Endothelial cell of umbilical vein (primary cell): ENCODE measurements at regions not wholly inside any gene's neighbourhood (a gene's known extent, or its start where the extent isn't known, plus 50 kb on each side); places are given as distances from the start of the nearest gene placed in this dataset.
"Not testable (repeated sequence)": the region's sequence is repeated elsewhere in the genome, so short reads cannot be mapped to it uniquely, and the experiment has no call there.

Source experiments
- BruUV-seq: library from RNA; stranded (reverse); fragments of 400-500 nt; replicated peaks from 2 replicates; lab custom pipeline; 2021; lab: Mats Ljungman, UMichigan
- CTCF ChIA-PET: fragments of 300-600, 350-600 bp; sonication (Branson Sonifier 250); formaldehyde crosslinking; loops from one replicate; lab custom pipeline; 2021; ENCODE audit warnings: antibody characterized with exemption, inconsistent platforms; lab: Charles Lee
- POLR2A ChIA-PET: fragments of 300-600, 350-600 bp; sonication (Branson Sonifier 250); formaldehyde crosslinking; loops from one replicate; lab custom pipeline; 2021; ENCODE audit warnings: antibody characterized with exemption, inconsistent platforms; lab: Charles Lee
- DNase-seq: peaks from one replicate; pipeline ENCODE4 v3.0.0-alpha.2; 2011; ENCODE audit warnings: low read depth, low spot score
- FAIRE-seq: peaks from 2 replicates; lab custom pipeline; 2011; peaks lifted over from hg19 to GRCh38; lab: Jason Lieb, UNC
- H2AFZ ChIP-seq: 2 replicates; pipeline ENCODE4 v1.6.0; 2012; ENCODE audit warnings: low read depth, low read length, control low read depth, inconsistent platforms
- H3K27ac ChIP-seq: 2 replicates; pipeline ENCODE4 v1.5.1; 2011; ENCODE audit warnings: low read depth, mild to moderate bottlenecking, control low read depth, low read length, moderate library complexity; ENCODE audit not compliant: insufficient read depth
- H3K27me3 ChIP-seq, 2 experiments: 2 replicates each; pipeline versions ENCODE4 v1.6.0 to v1.6.1; 2011; ENCODE audit warnings: low read length in 2 of 2, mixed read lengths in 1 of 2; ENCODE audit not compliant: control insufficient read depth in 2 of 2, insufficient read depth in 2 of 2
- H3K36me3 ChIP-seq, 2 experiments: 2 replicates in 1 of 2; 3 replicates in 1 of 2; pipeline ENCODE4 v1.5.1; 2011; ENCODE audit warnings: low read length in 2 of 2, mild to moderate bottlenecking in 1 of 2, moderate library complexity in 1 of 2; ENCODE audit not compliant: control insufficient read depth in 2 of 2, insufficient read depth in 2 of 2; ENCODE audit errors: extremely low read depth in 1 of 2
- H3K4me1 ChIP-seq: 3 replicates; pipeline ENCODE4 v1.5.1; 2011; ENCODE audit warnings: mild to moderate bottlenecking, low read length; ENCODE audit not compliant: control insufficient read depth, insufficient read depth; ENCODE audit errors: extremely low read depth
- H3K4me2 ChIP-seq: 2 replicates; pipeline ENCODE4 v1.6.1; 2011; ENCODE audit warnings: low read length, control low read depth, mixed read lengths; ENCODE audit not compliant: insufficient read depth
- H3K4me3 ChIP-seq, 3 experiments: fragments of 200-600 bp in 1 of 3; sonication (generic), shearing (Covaris generic) in 1 of 3; replicated peaks in 1 of 3; 2 replicates each; pipeline ENCODE4 v1.5.1; 2011 to 2016; ENCODE audit warnings: control low read depth in 3 of 3, low read length in 3 of 3, mild to moderate bottlenecking in 2 of 3, inconsistent platforms in 1 of 3, low read depth in 1 of 3, moderate library complexity in 1 of 3; ENCODE audit not compliant: insufficient read depth in 1 of 3
- H3K79me2 ChIP-seq: 2 replicates; pipeline ENCODE4 v1.6.0; 2012; ENCODE audit warnings: low read length, inconsistent platforms; ENCODE audit not compliant: control insufficient read depth, insufficient read depth
- H3K9ac ChIP-seq: replicated peaks from 2 replicates; pipeline ENCODE3; 2011; ENCODE audit warnings: low read length, control low read depth; ENCODE audit not compliant: insufficient read depth; ENCODE audit errors: extremely low read depth
- H3K9me1 ChIP-seq: replicated peaks from 3 replicates; pipeline ENCODE4 v1.6.0; 2011; ENCODE audit warnings: mild to moderate bottlenecking, low read length; ENCODE audit not compliant: control insufficient read depth, insufficient read depth; ENCODE audit errors: extremely low read depth
- H3K9me3 ChIP-seq: replicated peaks from 2 replicates; pipeline ENCODE4 v1.5.1; 2012; ENCODE audit warnings: low read length, inconsistent platforms; ENCODE audit not compliant: control insufficient read depth, insufficient read depth
- H4K20me1 ChIP-seq: replicated peaks from 2 replicates; pipeline ENCODE3; 2011; ENCODE audit warnings: mild to moderate bottlenecking, low read length; ENCODE audit not compliant: control insufficient read depth, insufficient read depth; ENCODE audit errors: extremely low read depth
- EZH2 ChIP-seq: IDR thresholded peaks from 2 replicates; pipeline ENCODE4 v1.6.1; 2012; ENCODE audit warnings: borderline replicate concordance, low read depth, mild to moderate bottlenecking, moderate library complexity, low read length, inconsistent platforms; ENCODE audit not compliant: severe bottlenecking
- FOS ChIP-seq: IDR thresholded peaks from 2 replicates; pipeline ENCODE4 v1.6.1; 2011; ENCODE audit warnings: mild to moderate bottlenecking, low read length, moderate library complexity, borderline replicate concordance; ENCODE audit not compliant: insufficient read depth
- GATA2 ChIP-seq: IDR thresholded peaks from 2 replicates; pipeline ENCODE4 v1.7.0; 2011; ENCODE audit warnings: low read depth, mild to moderate bottlenecking, moderate library complexity, mixed read lengths, low read length; ENCODE audit not compliant: insufficient read length, insufficient read depth
- JUN ChIP-seq: IDR thresholded peaks from 2 replicates; pipeline ENCODE4 v1.6.1; 2011; ENCODE audit warnings: borderline replicate concordance, low read depth; ENCODE audit not compliant: insufficient read length, insufficient read depth
- MYC ChIP-seq: IDR thresholded peaks from one replicate; pipeline ENCODE4 v1.6.1; 2011; ENCODE audit warnings: mild to moderate bottlenecking, low read depth, low read length
- POLR2A ChIP-seq: IDR thresholded peaks from 2 replicates; pipeline ENCODE4 v1.6.1; 2012; ENCODE audit warnings: low read depth, mild to moderate bottlenecking, control low read depth, low read length
- POLR2AphosphoS5 ChIP-seq: IDR thresholded peaks from 2 replicates; pipeline ENCODE4 v1.6.1; 2012; ENCODE audit warnings: low read depth, mild to moderate bottlenecking, control low read depth, low read length, moderate library complexity; ENCODE audit not compliant: insufficient read depth
- dilution Hi-C: fragments of 300-500 bp; cut with MboI; formaldehyde crosslinking; loops from one replicate; pipeline ENCODE4 v1.15.0; 2019; ENCODE audit warnings: low sequenced_read_pairs; ENCODE audit not compliant: extremely low pct_ligation_motif_present
- intact Hi-C: fragments of 100-400 bp; cut with micrococcal nuclease; formaldehyde crosslinking; loops from one replicate; pipeline ENCODE4 v1.10.0; 2022
- TF ChIP-seq, protein P1 (sequence below): IDR thresholded peaks from 2 replicates; pipeline ENCODE4 v1.6.1; 2011; ENCODE audit not compliant: insufficient read depth, insufficient read length
- TF ChIP-seq, protein P2 (sequence below), 2 donors: IDR thresholded peaks; 1 replicate in 1 of 2; 2 replicates in 1 of 2; pipeline ENCODE4 v1.5.1; 2011; ENCODE audit warnings: low read length in 2 of 2, mild to moderate bottlenecking in 2 of 2, moderate library complexity in 2 of 2, control low read depth in 1 of 2, inconsistent platforms in 1 of 2, low read depth in 1 of 2; ENCODE audit not compliant: insufficient read depth in 1 of 2; ENCODE audit errors: extremely low read depth in 1 of 2

DNA sequence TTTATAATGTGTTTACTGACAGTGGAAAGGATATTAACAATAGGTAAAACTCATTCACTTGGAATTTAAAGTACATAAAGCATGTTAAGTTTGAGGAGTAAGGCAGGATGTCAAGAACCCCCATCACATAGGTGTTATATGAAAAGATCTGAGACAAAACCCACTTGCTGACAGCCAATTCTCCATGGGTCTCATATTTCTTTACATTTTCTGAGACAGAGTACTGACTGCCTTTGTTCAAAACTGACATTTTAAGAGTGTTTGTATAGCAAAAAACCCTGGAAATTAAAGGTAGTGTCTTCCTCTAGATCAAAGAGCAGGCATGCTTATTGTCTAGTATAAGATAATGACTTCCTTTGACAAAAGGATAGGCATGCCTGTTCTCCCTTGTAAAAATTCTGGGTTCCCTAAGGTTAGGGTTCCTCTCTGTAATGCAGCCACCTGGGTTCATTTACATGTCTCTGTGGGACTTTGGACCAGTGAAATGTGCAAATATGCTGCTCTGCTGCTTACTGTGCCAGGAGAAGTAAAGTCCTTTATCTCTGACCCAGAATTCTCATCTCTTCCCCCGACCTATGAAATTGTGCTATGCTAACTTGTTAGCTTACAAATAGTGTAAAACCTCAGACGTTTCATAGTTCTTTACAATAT, 123.6 kb downstream of the PCDH18 start:
- dilution Hi-C loops (no loop called here), intact Hi-C loops (no loop called here)
- no peaks in the 10 kb centered on the region for H3K9me3 ChIP-seq
- TF ChIP-seq GATA2 (no peak), POLR2AphosphoS5 (no peak), EZH2 (no peak), MYC (no peak), FOS (no peak), POLR2A (no peak), JUN (no peak)
- TF ChIP-seq, protein P1, sequence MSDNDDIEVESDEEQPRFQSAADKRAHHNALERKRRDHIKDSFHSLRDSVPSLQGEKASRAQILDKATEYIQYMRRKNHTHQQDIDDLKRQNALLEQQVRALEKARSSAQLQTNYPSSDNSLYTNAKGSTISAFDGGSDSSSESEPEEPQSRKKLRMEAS, result no peak
- TF ChIP-seq, protein P2, sequence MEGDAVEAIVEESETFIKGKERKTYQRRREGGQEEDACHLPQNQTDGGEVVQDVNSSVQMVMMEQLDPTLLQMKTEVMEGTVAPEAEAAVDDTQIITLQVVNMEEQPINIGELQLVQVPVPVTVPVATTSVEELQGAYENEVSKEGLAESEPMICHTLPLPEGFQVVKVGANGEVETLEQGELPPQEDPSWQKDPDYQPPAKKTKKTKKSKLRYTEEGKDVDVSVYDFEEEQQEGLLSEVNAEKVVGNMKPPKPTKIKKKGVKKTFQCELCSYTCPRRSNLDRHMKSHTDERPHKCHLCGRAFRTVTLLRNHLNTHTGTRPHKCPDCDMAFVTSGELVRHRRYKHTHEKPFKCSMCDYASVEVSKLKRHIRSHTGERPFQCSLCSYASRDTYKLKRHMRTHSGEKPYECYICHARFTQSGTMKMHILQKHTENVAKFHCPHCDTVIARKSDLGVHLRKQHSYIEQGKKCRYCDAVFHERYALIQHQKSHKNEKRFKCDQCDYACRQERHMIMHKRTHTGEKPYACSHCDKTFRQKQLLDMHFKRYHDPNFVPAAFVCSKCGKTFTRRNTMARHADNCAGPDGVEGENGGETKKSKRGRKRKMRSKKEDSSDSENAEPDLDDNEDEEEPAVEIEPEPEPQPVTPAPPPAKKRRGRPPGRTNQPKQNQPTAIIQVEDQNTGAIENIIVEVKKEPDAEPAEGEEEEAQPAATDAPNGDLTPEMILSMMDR (IDR thresholded peaks at IDR 0.05; ENCODE audit: extremely low read depth in 1 of 2, insufficient read depth in 1 of 2, low read depth in 1 of 2, low read length in 2 of 2), result no peak
- no peaks in the 10 kb centered on the region for H4K20me1 ChIP-seq
- DNase-seq (no peak), FAIRE-seq (no peak)
- ChIA-PET POLR2A (no interaction called here), CTCF (no interaction called here)
- no peak overlapping the region for H3K4me2 ChIP-seq
- H3K79me2 ChIP-seq, result no peaks in the 10 kb centered on the region
- H3K9me1 ChIP-seq, result no peaks in the 10 kb centered on the region
- H3K36me3 ChIP-seq, result no peaks in the 10 kb centered on the region
- H3K27me3 ChIP-seq, result no peaks in the 10 kb centered on the region
- H2AFZ ChIP-seq, result no peak overlapping the region
- H3K4me1 ChIP-seq, result no peaks in the 10 kb centered on the region
- H3K27ac ChIP-seq, result no peak overlapping the region
- no TSS peak for BruUV-seq
- H3K9ac ChIP-seq, result no peak overlapping the region
- no peak overlapping the region for H3K4me3 ChIP-seq

DNA sequence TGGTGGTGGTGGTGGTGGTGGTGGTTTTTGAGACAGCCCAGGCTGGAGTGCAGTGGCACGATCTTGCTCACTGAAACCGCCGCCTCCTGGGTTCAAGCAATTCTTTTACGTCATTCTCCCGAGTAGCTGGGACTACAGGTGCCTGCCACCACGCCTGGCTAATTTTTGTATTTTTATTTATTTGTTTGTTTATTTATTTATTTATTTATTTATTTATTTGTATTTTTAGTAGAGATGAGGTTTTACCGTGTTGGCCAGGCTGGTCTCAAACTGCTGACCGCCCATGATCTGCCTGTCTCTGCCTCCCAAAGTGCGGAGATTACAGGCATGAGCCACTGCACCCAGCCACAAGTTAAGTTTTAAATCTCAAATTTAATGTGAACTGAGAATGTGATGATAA, 126.5 kb downstream of the PCDH18 start:
- intact Hi-C loops, POLR2A ChIA-PET, H3K27ac ChIP-seq, H3K79me2 ChIP-seq, FAIRE-seq, H3K4me3 ChIP-seq, CTCF ChIA-PET, BruUV-seq, H3K36me3 ChIP-seq, dilution Hi-C loops, H3K9ac ChIP-seq, H3K4me1 ChIP-seq, H3K4me2 ChIP-seq, H4K20me1 ChIP-seq, H3K27me3 ChIP-seq, H3K9me3 ChIP-seq, H2AFZ ChIP-seq, DNase-seq, H3K9me1 ChIP-seq: not testable (repeated sequence)
